PC-9 (cell line): ENCODE measurements at regions not wholly inside any gene's neighbourhood (a gene's known extent, or its start where the extent isn't known, plus 50 kb on each side); places are given as distances from the start of the nearest gene placed in this dataset.

Experiments
- CTCF ChIP-seq: fragments of 200-600 bp; sonication (generic); conservative IDR thresholded peaks from 2 replicates; pipeline ENCODE4 v1.6.1; 2017; ENCODE audit warnings: mixed run types, antibody characterized with exemption, mild to moderate bottlenecking, moderate library complexity
- EZH2 ChIP-seq: fragments of 200-600 bp; sonication (generic); IDR thresholded peaks from 2 replicates; pipeline ENCODE4 v1.8.0; 2017; ENCODE audit warnings: antibody characterized with exemption, low read depth

GRCh38 chr11:25298450-25298849 lies 801.6 kb downstream of the LUZP2 start:
- TF ChIP-seq CTCF (no peak), EZH2 (no peak)
